ENCODE measurements at regions not wholly inside any gene's neighbourhood (a gene's known extent, or its start where the extent isn't known, plus 50 kb on each side); places are given as distances from the start of the nearest gene placed in this dataset.

DNA sequence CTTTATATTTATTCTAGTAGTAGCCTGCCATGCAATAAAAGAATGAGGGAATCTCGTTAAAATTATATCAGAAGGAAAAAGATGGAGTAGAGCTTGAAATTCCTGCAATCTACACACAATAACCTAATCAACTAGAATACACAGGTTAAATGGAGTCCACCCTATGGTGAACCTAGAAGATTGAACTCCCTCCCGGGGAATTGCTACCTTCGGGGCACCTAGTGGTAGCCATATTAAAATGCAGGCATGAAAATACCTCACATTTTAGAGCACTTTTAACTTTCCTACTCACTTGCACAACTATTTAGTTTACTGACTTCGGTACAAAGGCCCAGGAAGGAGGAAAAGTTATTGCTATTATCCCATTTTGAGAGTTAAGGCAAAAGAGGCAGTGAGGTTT, 174.5 kb downstream of the SS18 start:
- no peaks in the 10 kb centered on the region for H3K4me1 ChIP-seq (ENCODE audit: control insufficient read depth, insufficient read depth, low read length)
- H3K36me3 ChIP-seq (ENCODE audit: insufficient read depth, low read length) = no peaks in the 10 kb centered on the region
- H3K27me3 ChIP-seq (ENCODE audit: control insufficient read depth, insufficient read depth, low read length) = no peaks in the 10 kb centered on the region
- no peak overlapping the region for H3K4me3 ChIP-seq (ENCODE audit: low read length)
- no peak overlapping the region for H3K4me2 ChIP-seq (ENCODE audit: low read length)
- no peaks in the 10 kb centered on the region for H3K9me3 ChIP-seq (replicated peaks; ENCODE audit: low read length)
- H3K9ac ChIP-seq (ENCODE audit: low read depth, low read length) = no peak overlapping the region

DNA sequence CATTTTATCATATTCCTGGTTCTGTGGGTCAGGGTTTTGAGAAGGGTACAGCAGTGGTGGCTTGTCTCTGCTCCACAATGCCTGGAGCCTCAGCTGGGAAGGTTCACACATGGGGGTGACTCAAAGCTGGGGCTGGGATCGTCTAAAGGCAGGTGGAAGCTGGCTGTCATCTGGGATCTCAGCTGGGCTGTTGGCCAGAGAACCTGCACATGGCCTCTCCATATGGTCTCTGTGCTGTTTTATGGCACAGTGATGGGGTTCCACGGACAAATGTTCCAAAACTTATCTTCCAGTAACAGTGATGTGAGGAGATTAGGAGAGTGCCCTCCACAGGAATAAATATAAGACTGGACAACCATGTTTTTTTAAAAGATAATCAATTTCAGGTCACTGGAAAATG, 191.4 kb downstream of the SS18 start:
- H3K27me3 ChIP-seq (ENCODE audit: control insufficient read depth, insufficient read depth, low read length) = peaks cover 6% of the 10 kb centered on the region
- H3K4me2 ChIP-seq (ENCODE audit: low read length) = no peak overlapping the region
- no peaks in the 10 kb centered on the region for H3K4me1 ChIP-seq (ENCODE audit: control insufficient read depth, insufficient read depth, low read length)
- H3K36me3 ChIP-seq (ENCODE audit: insufficient read depth, low read length) = no peaks in the 10 kb centered on the region
- no peak overlapping the region for H3K4me3 ChIP-seq (ENCODE audit: low read length)
- no peaks in the 10 kb centered on the region for H3K9me3 ChIP-seq (replicated peaks; ENCODE audit: low read length)
- H3K9ac ChIP-seq (ENCODE audit: low read depth, low read length) = no peak overlapping the region

DNA sequence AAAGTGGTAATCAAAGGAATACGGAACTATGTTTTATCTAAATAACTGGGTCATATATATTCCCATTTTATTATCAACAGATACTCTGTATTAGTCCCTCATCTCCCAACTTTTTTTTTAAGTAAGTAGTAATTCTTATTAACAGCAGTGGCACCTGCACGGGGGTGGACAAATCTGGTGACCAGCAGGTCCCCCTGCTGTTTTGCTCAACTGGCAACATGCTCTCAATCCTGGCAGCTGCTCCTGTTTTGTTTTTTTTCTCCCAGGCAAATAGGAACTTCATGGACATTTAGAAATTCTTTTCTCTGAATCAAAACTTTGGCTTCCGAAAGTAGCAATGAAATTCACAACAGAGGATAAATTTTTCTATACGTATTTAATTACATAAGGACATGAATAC, 193.5 kb downstream of the SS18 start:
- Histone ChIP-seq H3K4me2 (ENCODE audit: low read length) (no peak overlapping the region), H3K9me3 (replicated peaks; ENCODE audit: low read length) (no peaks in the 10 kb centered on the region), H3K4me3 (ENCODE audit: low read length) (no peak overlapping the region), H3K36me3 (ENCODE audit: insufficient read depth, low read length) (no peaks in the 10 kb centered on the region), H3K4me1 (ENCODE audit: control insufficient read depth, insufficient read depth, low read length) (no peaks in the 10 kb centered on the region), H3K9ac (ENCODE audit: low read depth, low read length) (no peak overlapping the region), H3K27me3 (ENCODE audit: control insufficient read depth, insufficient read depth, low read length) (peaks cover 6% of the 10 kb centered on the region)

DNA sequence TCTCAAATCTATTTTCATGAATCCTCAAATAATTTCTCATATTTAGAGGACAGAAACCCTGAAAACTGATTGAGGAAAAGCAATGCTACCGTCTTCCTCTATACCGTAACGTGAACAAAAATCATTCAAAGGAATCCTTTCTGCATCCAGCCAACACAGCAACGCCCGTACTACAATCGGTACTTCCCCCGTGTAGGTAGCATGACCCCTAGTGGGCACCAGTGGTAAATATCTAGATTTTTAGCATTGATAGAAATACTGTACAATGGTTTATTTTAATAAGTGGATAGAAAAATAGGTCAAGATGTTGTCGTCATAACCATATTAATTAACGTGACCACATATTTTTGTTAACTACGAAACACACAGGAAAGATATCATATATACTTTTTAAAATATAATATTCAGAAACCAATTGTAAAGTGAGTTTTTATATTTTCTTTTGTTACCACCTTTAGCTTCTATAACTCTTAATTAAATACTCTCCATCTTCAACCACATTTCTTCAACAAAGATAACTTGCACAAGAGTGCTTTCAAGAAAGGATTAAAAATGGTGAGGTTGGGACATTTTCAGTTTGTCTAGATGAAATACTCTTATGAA, 194.1 kb downstream of the SS18 start:
- Histone ChIP-seq H3K4me1 (ENCODE audit: control insufficient read depth, insufficient read depth, low read length) (no peaks in the 10 kb centered on the region), H3K4me2 (ENCODE audit: low read length) (no peak overlapping the region), H3K36me3 (ENCODE audit: insufficient read depth, low read length) (no peaks in the 10 kb centered on the region), H3K9ac (ENCODE audit: low read depth, low read length) (no peak overlapping the region), H3K9me3 (replicated peaks; ENCODE audit: low read length) (no peaks in the 10 kb centered on the region), H3K4me3 (ENCODE audit: low read length) (no peak overlapping the region), H3K27me3 (ENCODE audit: control insufficient read depth, insufficient read depth, low read length) (peaks cover 6% of the 10 kb centered on the region)

DNA sequence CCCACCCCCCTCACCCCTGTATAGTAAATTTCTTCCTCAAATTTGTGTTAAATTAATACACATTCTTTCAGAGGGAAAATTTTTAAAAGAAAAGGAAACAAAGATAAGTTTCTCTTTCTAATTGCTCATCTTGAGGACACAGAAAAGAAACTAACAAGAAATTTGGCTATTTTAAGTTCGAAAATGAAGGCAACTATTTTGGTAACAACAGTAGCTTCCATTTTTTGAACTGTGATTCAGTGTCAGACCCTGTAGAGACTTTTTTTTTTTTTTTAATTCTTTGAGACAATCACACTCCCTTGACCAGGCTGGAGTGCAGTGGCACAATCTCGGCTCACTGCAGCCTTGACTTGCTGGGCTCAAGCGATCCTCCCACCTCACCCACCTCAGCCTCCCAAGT, 194.9 kb downstream of the SS18 start:
- no peak overlapping the region for H3K4me3 ChIP-seq (ENCODE audit: low read length)
- H3K36me3 ChIP-seq (ENCODE audit: insufficient read depth, low read length) = no peaks in the 10 kb centered on the region
- no peaks in the 10 kb centered on the region for H3K9me3 ChIP-seq (replicated peaks; ENCODE audit: low read length)

DNA sequence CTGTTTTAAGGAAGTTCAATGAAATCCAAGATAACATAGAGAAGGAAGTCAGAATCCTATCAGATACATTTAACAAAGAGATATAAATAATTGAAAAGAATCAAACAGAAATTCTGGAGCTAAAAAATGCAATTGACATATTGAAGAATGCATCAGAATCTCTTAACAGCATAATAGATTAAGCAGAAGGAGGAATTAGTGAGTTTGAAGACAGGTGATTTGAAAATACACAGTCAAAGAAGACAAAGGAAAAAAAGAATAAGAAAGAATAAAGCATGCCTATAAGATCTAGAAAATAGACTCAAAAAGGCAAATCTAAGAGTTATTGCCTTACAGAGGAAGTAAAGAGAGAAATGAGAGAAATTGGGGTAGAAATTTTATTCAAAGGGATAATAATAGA, 204.1 kb downstream of the SS18 start:
- Histone ChIP-seq H3K27me3 (ENCODE audit: control insufficient read depth, insufficient read depth, low read length) (no peaks in the 10 kb centered on the region), H3K9me3 (replicated peaks; ENCODE audit: low read length) (no peaks in the 10 kb centered on the region), H3K4me3 (ENCODE audit: low read length) (no peak overlapping the region), H3K9ac (ENCODE audit: low read depth, low read length) (no peak overlapping the region), H3K4me1 (ENCODE audit: control insufficient read depth, insufficient read depth, low read length) (no peaks in the 10 kb centered on the region), H3K4me2 (ENCODE audit: low read length) (no peak overlapping the region), H3K36me3 (ENCODE audit: insufficient read depth, low read length) (no peaks in the 10 kb centered on the region)

More for the DNA sequence above, 194.9 kb downstream of the SS18 start:
- Histone ChIP-seq H3K4me1 (ENCODE audit: control insufficient read depth, insufficient read depth, low read length) (no peaks in the 10 kb centered on the region), H3K27me3 (ENCODE audit: control insufficient read depth, insufficient read depth, low read length) (peaks cover 6% of the 10 kb centered on the region), H3K4me2 (ENCODE audit: low read length) (no peak overlapping the region), H3K9ac (ENCODE audit: low read depth, low read length) (no peak overlapping the region)

DNA sequence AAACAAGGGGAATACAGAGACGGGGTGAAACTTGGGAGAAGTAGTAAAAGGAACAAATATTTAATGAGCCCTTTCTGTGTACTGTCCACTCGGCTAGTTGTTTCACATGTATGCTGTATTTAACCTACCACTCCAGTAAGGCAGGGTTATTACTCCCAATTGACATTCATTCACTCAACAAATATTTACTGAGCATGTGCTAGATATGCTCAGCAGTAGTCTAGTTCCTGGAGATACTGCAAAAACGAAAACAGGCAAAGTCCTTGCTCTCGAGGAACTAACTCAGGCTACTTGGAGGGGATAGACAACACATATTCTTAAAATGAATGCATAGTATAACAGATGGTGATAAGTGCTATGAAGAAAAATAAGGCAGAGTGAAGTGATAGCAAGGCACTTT, 207.3 kb downstream of the SS18 start:
- no peaks in the 10 kb centered on the region for H3K4me1 ChIP-seq (ENCODE audit: control insufficient read depth, insufficient read depth, low read length)
- no peak overlapping the region for H3K4me2 ChIP-seq (ENCODE audit: low read length)
- H3K36me3 ChIP-seq (ENCODE audit: insufficient read depth, low read length) = no peaks in the 10 kb centered on the region
- no peak overlapping the region for H3K9ac ChIP-seq (ENCODE audit: low read depth, low read length)
- H3K9me3 ChIP-seq (replicated peaks; ENCODE audit: low read length) = no peaks in the 10 kb centered on the region
- no peak overlapping the region for H3K4me3 ChIP-seq (ENCODE audit: low read length)
- H3K27me3 ChIP-seq (ENCODE audit: control insufficient read depth, insufficient read depth, low read length) = peaks cover 11% of the 10 kb centered on the region

DNA sequence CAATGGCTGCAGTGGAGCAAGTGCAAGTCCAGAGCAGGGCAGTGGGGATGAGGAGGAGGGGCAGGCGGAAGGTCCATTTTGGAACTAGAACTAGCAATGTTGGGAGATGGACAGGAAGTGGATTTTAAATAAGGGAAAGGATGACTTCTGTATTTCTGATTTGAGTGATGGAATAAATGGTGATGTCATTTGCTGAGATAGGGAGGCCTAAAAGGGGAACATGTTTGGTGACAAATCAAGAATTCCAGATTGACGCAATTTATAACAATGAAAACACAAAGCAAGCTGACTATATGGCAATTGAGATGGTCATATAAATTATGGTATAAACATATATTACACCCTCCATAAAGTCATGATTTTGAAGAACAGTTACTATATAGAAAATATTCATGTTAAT, 209.3 kb downstream of the SS18 start:
- Histone ChIP-seq H3K4me1 (ENCODE audit: control insufficient read depth, insufficient read depth, low read length) (no peaks in the 10 kb centered on the region), H3K9me3 (replicated peaks; ENCODE audit: low read length) (no peaks in the 10 kb centered on the region), H3K36me3 (ENCODE audit: insufficient read depth, low read length) (no peaks in the 10 kb centered on the region), H3K4me2 (ENCODE audit: low read length) (no peak overlapping the region), H3K9ac (ENCODE audit: low read depth, low read length) (no peak overlapping the region), H3K4me3 (ENCODE audit: low read length) (no peak overlapping the region), H3K27me3 (ENCODE audit: control insufficient read depth, insufficient read depth, low read length) (peaks cover 11% of the 10 kb centered on the region)

DNA sequence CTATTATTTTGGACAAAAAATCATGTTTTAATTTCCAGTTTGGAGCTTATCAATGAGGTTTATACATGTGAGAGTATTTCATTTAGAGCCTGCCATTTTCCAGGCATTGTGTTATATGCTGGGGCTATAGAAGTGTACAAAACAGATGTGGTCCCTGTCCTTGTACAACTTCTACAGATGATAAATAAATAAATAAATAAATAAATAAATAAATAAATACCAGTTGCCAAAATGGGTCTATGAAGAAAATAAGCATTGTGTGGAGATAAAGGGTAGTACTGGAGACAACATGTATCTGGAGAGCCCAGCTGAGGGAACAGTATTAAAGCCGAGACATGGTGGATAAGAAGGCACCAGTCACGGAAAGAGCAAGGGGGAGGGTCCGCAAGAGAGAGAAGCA, 210.0 kb downstream of the SS18 start:
- H3K4me3 ChIP-seq (ENCODE audit: low read length) = no peak overlapping the region
- H3K9ac ChIP-seq (ENCODE audit: low read depth, low read length) = no peak overlapping the region
- no peak overlapping the region for H3K4me2 ChIP-seq (ENCODE audit: low read length)
- H3K9me3 ChIP-seq (replicated peaks; ENCODE audit: low read length) = no peaks in the 10 kb centered on the region
- H3K27me3 ChIP-seq (ENCODE audit: control insufficient read depth, insufficient read depth, low read length) = peaks cover 11% of the 10 kb centered on the region
- no peaks in the 10 kb centered on the region for H3K36me3 ChIP-seq (ENCODE audit: insufficient read depth, low read length)
- H3K4me1 ChIP-seq (ENCODE audit: control insufficient read depth, insufficient read depth, low read length) = no peaks in the 10 kb centered on the region

DNA sequence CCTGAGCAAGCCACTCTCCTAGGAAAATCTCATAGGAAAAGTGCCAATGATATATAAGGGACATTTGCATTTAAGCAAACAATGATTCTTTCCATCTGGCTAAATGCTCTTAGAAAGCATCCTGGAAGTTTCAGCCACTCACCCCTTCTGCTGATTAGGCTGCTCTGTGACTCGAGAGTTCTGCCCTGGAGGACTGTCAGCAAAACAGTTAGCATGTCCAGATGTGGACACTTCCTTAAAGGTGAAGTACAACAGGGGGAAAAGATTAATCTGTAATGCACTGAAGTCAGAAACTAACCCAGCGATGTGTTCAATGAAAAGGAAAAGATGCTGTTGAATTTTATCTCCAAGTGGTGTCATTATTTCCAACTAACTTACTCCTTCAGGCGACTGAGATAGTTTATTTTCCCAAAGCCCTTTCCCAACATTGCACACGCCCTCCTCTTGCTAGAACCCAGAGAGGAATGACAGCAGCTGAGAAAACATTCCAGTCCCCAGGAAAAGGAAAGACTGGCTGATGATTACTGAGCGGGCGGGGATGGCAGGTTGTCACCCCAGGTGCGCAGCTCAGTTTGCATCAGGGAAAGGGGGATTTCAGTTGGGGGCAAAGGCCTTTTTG, 214.0 kb downstream of the SS18 start:
- Histone ChIP-seq H3K4me3 (ENCODE audit: low read length) (no peak overlapping the region), H3K9me3 (replicated peaks; ENCODE audit: low read length) (no peaks in the 10 kb centered on the region), H3K36me3 (ENCODE audit: insufficient read depth, low read length) (no peaks in the 10 kb centered on the region), H3K4me1 (ENCODE audit: control insufficient read depth, insufficient read depth, low read length) (no peaks in the 10 kb centered on the region), H3K4me2 (ENCODE audit: low read length) (no peak overlapping the region), H3K27me3 (ENCODE audit: control insufficient read depth, insufficient read depth, low read length) (peaks cover 11% of the 10 kb centered on the region), H3K9ac (ENCODE audit: low read depth, low read length) (no peak overlapping the region)

DNA sequence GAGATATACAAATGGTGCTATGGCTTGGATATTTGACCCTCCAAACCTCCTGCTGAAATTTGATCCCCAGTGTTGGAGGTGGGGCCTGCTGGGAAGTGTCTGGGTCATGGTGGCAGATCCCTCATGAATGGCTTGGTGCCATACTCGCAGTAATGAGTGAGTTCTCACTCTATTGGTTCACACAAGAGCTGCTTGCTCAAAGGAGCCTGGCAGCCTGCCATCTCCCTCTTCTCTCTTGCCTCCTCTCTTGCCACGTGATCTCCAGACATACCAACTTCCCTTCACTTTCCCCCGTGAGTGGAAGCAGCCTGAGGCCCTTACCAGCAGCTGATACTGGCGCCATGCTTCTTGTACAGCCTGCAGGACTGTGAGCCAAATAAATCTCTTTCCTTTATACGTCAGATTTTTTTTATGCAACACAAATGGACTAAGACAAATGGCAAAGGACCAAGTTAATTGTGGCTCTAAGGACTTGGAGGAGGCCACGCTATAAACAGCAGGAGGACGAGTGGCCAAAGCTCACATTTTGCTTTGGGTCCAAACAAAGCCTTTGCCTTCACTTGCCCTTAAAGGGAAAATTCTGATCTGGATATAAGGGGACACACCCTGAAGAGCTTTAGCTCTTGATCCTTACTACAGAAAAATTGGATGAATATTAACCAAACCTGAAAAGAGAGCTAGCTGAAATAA, 214.7 kb downstream of the SS18 start:
- Histone ChIP-seq H3K27me3 (ENCODE audit: control insufficient read depth, insufficient read depth, low read length) (peaks cover 11% of the 10 kb centered on the region), H3K4me1 (ENCODE audit: control insufficient read depth, insufficient read depth, low read length) (no peaks in the 10 kb centered on the region), H3K9me3 (replicated peaks; ENCODE audit: low read length) (no peaks in the 10 kb centered on the region), H3K36me3 (ENCODE audit: insufficient read depth, low read length) (no peaks in the 10 kb centered on the region), H3K4me3 (ENCODE audit: low read length) (no peak overlapping the region), H3K9ac (ENCODE audit: low read depth, low read length) (no peak overlapping the region), H3K4me2 (ENCODE audit: low read length) (no peak overlapping the region)

DNA sequence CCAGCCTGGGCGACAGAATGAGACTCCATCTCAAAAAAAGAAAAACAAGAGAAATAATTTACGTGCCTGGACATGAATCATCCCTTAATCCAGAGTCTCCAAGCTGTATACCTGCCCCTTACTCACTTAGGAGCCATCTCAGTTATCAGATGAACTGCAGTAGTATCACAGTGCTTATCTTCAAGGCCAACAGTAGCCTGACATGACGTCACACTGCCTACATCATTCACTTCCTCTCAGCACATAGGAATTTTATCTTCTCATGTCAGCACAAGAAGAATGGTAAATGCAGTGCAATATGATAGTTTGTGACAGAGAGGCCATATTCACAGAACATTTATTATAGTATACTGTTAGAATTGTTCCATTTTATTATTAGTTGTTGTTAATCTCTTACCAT, 216.6 kb downstream of the SS18 start:
- H3K9ac ChIP-seq (ENCODE audit: low read depth, low read length) = no peak overlapping the region
- H3K27me3 ChIP-seq (ENCODE audit: control insufficient read depth, insufficient read depth, low read length) = peaks cover 5% of the 10 kb centered on the region
- no peaks in the 10 kb centered on the region for H3K36me3 ChIP-seq (ENCODE audit: insufficient read depth, low read length)
- H3K4me3 ChIP-seq (ENCODE audit: low read length) = no peak overlapping the region
- no peaks in the 10 kb centered on the region for H3K9me3 ChIP-seq (replicated peaks; ENCODE audit: low read length)
- no peaks in the 10 kb centered on the region for H3K4me1 ChIP-seq (ENCODE audit: control insufficient read depth, insufficient read depth, low read length)
- H3K4me2 ChIP-seq (ENCODE audit: low read length) = no peak overlapping the region

Measured in skeletal muscle satellite cell (primary cell).